Mesodermal cell (in vitro differentiated cells): ENCODE measurements at regions not wholly inside any gene's neighbourhood (a gene's known extent, or its start where the extent isn't known, plus 50 kb on each side); places are given as distances from the start of the nearest gene placed in this dataset.

ENCODE experiments used
- H3K27ac ChIP-seq: 2 replicates; pipeline ENCODE4 v1.7.0; 2013; ENCODE audit warnings: mild to moderate bottlenecking, low read depth, low read length, moderate library complexity; ENCODE audit not compliant: severe bottlenecking
- H3K36me3 ChIP-seq: 2 replicates; pipeline ENCODE4 v1.7.1; 2013; ENCODE audit warnings: mild to moderate bottlenecking, low read length, moderate library complexity; ENCODE audit not compliant: control insufficient read depth, insufficient read depth
- H3K4me1 ChIP-seq: one replicate; pipeline ENCODE4 v1.7.1; 2013; ENCODE audit warnings: mild to moderate bottlenecking, low read length; ENCODE audit not compliant: insufficient read depth, control insufficient read depth, poor library complexity, severe bottlenecking
- H3K4me3 ChIP-seq: 2 replicates; pipeline ENCODE4 v1.7.0; 2013; ENCODE audit warnings: low read length, control low read depth, mild to moderate bottlenecking; ENCODE audit not compliant: insufficient read depth, poor library complexity, severe bottlenecking; ENCODE audit errors: extremely low read depth
- H3K9me3 ChIP-seq: 2 replicates; pipeline ENCODE4 v1.7.1; 2013; ENCODE audit warnings: mild to moderate bottlenecking, low read length, moderate library complexity; ENCODE audit not compliant: control insufficient read depth
- WGBS, 2 experiments: methylation state at CpG; one replicate each; pipeline ENCODE4 v1.1.5; 2013; ENCODE audit warnings: missing lambda C conversion rate in 2 of 2; ENCODE audit not compliant: insufficient coverage in 2 of 2; 5-methylcytosine and 5-hydroxymethylcytosine counted together

DNA sequence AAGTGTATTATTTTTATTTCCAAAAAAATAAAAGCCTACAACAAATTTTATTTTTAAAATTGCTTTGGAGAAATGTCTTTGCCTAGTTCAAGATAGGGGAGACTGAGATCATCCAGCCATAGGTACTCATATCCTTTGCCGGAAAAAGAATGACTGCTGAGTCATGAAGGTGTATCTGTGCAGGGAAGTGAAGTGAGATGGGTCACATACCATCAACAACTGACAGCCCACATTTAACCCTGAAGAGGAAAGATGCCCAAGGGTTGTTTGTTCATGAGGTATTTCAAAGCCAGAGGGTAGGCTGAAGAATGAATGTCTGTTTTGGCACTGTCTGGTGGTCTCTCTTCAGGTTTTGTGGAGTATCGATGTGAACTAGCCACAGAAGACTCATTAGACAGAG, 106.7 kb upstream of the TTC29 start:
- Histone ChIP-seq H3K4me1 (no peaks in the 10 kb centered on the region), H3K9me3 (no peaks in the 10 kb centered on the region), H3K36me3 (no peaks in the 10 kb centered on the region), H3K27ac (no peak overlapping the region), H3K4me3 (no peak overlapping the region)
- WGBS, 2 experiments = 83 to 100% methylated on average over 1 of the region's 2 CpGs

DNA sequence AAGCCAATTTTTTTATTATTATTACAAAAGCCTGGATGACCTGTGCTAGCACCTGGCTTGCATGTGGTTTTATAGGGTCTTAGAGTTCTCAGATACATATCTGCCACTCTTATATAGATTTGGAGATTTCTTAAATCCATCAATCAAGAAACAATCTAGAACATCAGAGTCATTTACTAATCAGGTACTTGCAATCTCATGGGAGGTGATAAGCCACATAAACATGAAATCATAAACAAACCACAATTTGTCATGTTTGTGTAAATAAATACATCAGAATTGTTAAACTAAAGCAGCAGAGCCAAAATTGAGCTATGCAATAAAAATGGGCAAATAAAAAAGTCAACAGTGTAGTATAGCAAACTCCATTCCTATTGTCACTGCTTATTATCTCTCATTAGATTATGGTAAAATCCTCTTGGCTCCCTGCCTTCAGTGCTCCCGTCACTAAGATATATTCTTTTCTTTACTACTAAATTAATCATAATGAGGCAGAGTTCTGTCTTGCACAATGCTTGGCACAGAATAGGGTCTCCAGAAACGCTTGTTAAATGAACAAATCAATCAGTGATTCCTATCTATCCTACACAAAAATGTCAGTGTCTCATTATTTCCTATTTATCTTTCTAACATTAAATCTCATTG, 108.7 kb upstream of the TTC29 start:
- no peaks in the 10 kb centered on the region for H3K4me1 ChIP-seq
- no peaks in the 10 kb centered on the region for H3K36me3 ChIP-seq
- WGBS, 2 experiments = 80 to 90% methylated on average over 1 of the region's 2 CpGs
- no peak overlapping the region for H3K27ac ChIP-seq
- no peaks in the 10 kb centered on the region for H3K9me3 ChIP-seq
- no peak overlapping the region for H3K4me3 ChIP-seq

DNA sequence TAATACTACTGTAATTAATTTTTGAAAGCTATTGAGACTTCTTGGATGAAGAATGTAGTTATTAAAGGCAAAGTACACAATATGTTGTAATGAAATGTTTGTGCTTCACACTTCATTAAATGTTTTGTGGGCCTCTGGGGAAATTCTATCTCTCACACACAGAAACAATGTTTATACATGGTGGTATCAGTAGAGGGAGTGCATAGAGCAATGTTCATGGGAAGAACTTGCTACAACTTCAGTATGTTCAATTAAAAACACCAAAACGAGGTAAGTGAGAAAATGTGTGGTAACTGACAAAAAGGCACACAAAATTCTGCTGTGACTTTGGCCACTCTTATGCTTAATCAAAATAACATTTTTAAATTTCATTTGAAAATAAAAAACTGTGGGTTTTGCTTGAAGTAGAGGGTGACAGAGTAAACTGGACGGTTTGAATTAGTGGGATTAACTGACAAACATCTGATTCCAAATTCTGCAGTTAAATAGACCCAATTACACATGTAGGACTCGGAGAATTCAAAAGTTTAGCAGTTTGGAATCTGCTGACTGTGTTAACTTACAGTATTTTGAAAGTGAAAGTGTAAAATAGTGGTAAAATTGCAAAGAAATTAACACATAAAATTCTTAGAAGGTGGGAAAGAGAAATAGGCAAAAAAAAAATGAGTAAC, 111.4 kb upstream of the TTC29 start:
- H3K4me1 ChIP-seq = no peaks in the 10 kb centered on the region
- no peak overlapping the region for H3K4me3 ChIP-seq
- H3K9me3 ChIP-seq = no peaks in the 10 kb centered on the region
- WGBS, 2 experiments = no CpG with 5 or more reads among the region's 3 CpGs
- no peak overlapping the region for H3K27ac ChIP-seq
- no peaks in the 10 kb centered on the region for H3K36me3 ChIP-seq

DNA sequence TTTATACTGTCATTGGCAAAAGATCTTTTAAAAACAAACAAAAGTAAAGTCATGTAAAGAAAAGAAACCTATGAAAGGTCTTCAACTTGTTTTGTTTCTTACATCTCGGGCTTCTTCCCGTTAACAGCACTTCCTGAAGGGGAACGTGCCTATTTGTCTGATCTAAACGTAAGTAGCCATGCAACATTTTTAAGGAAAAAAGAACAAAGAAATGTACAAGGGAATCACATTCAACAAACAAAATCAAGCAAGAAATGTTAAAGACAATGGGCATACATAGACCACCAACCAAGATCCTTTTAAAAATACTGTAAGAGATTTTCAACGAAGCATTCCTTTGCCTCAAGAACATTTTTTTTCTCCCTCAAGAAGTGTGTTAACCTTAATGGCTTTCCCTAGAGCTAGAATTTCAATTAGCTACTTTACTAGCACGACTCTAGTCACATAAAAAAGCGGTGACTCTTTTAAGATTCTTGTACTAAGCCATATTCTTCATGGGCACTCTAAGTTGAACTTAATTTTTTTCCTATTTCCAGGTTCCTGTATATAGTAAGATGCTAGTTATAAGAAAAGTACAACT, 112.0 kb upstream of the TTC29 start:
- 44 to 52% methylated on average over 7 of the region's 7 CpGs for WGBS, 2 experiments
- Histone ChIP-seq H3K4me1 (no peaks in the 10 kb centered on the region), H3K9me3 (no peaks in the 10 kb centered on the region), H3K36me3 (no peaks in the 10 kb centered on the region), H3K4me3 (no peak overlapping the region), H3K27ac (no peak overlapping the region)

DNA sequence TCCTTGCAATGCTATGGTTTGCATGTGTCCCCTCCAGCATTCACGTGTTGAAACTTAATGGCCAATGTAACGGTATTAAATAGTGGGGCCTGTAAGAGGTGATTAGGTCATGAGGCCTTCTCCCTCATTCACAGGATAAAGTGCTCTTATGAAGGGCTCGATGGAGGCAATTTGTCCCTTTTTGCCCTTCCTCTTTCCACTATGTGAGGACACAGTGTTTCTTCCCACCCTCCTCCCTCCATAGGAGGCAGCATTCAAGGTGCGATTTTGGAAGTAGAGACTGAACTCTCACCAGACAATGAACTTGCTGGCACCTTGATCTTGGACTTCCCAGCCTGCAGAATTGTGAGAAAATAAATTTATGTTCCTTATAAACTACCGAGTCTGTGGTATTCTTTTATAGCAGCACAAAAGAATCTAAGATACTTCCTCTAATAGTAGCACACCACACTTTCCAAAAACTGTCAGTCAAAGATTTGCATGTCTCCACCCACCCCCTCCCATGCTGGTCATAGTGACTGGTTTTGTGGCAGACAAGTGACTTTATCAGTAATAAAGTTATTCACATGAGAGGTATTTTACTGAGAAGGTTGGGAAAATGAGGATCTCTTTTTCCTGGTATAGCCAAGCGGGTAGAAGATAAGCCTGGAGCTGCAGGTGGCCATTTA, 113.5 kb upstream of the TTC29 start:
- 83 to 100% methylated on average over 1 of the region's 6 CpGs for WGBS, 2 experiments
- H3K9me3 ChIP-seq = no peaks in the 10 kb centered on the region
- H3K36me3 ChIP-seq = no peaks in the 10 kb centered on the region
- no peak overlapping the region for H3K27ac ChIP-seq
- H3K4me3 ChIP-seq = no peak overlapping the region
- no peaks in the 10 kb centered on the region for H3K4me1 ChIP-seq

DNA sequence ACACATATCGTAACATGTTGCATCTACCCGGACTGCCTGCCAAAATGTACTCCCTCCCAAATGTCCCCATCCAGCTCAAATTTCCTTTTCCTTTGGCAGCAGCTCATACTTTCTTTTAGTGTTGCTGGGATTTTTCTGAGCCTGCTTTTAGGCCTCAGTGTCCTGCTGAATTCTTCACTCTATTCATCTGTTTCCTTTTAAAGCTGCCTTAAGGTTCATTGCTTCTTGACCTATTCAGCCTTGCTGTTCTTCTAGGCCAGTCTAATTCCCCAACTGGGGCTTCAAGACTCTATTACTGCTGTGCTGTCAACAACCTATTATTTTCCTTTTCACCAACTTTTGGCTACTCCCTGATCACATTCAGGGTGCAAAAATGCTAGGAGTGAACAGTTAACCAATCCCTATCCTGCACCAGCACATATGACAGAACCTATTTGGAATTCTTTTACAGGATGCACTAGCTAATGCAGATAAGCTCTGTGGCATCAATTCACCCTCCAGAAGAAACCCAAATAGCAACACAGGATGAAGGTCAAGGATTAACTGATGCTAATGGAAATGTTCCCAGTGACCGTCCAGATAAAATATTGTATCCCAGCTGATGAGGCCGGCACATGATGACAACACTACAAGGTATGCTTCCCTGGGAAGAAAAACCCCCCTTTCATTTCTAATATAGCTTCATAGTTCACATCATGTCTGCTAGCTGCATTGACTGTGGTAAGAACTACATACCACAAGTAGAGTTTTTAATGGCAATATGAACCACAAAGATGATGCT, 114.7 kb upstream of the TTC29 start:
- no peaks in the 10 kb centered on the region for H3K9me3 ChIP-seq
- H3K4me1 ChIP-seq = no peaks in the 10 kb centered on the region
- no peaks in the 10 kb centered on the region for H3K36me3 ChIP-seq
- 83 to 97% methylated on average over 2 to 3 of the region's 4 CpGs for WGBS, 2 experiments
- H3K4me3 ChIP-seq = no peak overlapping the region
- H3K27ac ChIP-seq = no peak overlapping the region

DNA sequence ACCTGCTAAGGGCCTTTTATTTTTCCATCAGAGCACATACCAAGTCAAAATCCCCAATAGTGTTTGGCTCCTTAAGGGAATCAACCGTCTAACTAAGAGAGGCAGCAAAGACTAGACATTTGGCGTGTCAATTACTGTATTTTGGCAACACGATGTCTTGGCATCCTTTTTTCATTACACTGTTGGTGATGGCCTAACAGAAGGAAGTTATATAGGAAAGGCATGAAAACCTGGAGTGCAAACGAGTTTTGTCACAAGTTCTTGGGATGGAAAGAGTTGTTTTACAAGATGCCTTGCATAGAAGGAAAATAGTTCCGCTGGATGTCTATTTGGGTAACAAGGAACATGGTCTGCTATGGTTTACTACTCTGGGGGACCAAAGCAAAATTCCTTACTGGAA, 119.2 kb upstream of the TTC29 start:
- Histone ChIP-seq H3K36me3 (no peaks in the 10 kb centered on the region), H3K9me3 (no peaks in the 10 kb centered on the region), H3K4me3 (no peak overlapping the region), H3K4me1 (no peaks in the 10 kb centered on the region), H3K27ac (no peak overlapping the region)
- 89 to 93% methylated on average over 5 of the region's 5 CpGs for WGBS, 2 experiments

DNA sequence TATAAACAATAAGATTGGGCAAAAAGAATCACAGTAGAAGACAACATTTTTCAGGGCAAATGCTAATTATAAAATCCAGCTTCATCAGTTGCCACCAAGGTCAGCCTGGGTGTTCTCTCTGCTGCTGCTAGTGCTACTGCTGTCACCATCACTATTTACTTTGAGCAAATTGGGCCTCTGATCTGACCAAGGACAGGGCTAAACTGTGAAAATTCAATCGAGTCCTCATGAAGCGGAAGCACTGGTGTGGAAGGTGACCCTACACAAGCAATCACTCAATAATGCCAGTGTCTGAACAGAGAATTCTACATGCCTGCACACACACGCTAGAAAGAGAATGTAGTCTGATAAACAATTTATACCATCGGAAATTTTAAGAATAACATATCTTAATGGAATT, 122.9 kb upstream of the TTC29 start:
- H3K9me3 ChIP-seq = peaks cover 4% of the 10 kb centered on the region
- no peaks in the 10 kb centered on the region for H3K4me1 ChIP-seq
- 64 to 89% methylated on average over 2 of the region's 4 CpGs for WGBS, 2 experiments
- no peak overlapping the region for H3K27ac ChIP-seq
- H3K4me3 ChIP-seq = no peak overlapping the region
- H3K36me3 ChIP-seq = no peaks in the 10 kb centered on the region

DNA sequence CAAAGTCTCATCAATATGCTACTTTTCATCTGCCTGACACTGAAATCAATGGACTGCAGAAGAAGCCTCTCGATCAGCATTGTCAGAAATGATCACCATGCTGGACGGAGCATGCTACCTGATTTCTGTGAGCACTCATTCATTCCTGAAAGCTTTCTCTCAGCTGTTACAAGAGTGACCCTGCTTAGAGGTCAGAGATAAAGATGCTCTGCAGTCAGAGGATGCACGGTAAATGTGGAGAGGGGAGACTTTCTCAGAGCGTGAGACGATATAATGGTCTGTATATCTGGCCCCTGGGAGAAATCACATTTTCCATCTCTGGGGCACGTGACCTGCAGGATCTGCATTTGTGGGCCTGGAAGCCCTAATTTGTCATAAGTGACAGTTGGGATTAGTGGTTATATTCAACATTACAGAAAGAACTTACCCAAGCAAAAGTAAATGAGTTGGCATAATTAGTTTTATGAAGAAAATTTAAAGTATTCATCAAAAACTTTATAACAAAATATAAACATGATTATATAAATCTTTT, 125.6 kb upstream of the TTC29 start:
- H3K9me3 ChIP-seq = peaks cover 4% of the 10 kb centered on the region
- no peaks in the 10 kb centered on the region for H3K4me1 ChIP-seq
- H3K4me3 ChIP-seq = no peak overlapping the region
- no peaks in the 10 kb centered on the region for H3K36me3 ChIP-seq
- WGBS, 2 experiments = 89 to 91% methylated on average over 2 to 5 of the region's 6 CpGs
- H3K27ac ChIP-seq = no peak overlapping the region

DNA sequence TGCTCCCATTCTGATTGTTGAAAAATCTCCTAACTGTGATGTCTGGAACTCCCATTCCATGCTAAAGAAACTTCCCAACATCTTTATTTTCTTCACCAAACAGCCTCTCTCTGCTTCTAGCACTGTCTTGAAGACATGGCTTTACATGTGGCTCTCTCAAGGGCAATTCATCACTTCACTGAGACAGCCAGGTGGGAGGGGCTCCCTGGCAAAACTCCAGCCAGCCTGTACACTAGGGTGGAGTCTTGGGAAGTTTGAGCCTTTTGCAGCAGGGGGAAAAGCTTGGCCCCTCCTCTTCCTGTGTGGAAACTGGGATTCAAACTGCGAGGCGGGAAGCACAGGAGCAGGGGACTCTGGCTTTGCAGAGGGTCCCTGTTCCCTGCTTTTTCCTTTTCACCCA, 130.5 kb upstream of the TTC29 start:
- Histone ChIP-seq H3K36me3 (no peaks in the 10 kb centered on the region), H3K4me3 (no peak overlapping the region)
- 100% methylated on average over 2 of the region's 2 CpGs; no CpG with 5 or more reads in 1 of the 2 experiments for WGBS, 2 experiments

More for the DNA sequence above, 130.5 kb upstream of the TTC29 start:
- Histone ChIP-seq H3K27ac (no peak overlapping the region), H3K9me3 (peaks cover 4% of the 10 kb centered on the region), H3K4me1 (no peaks in the 10 kb centered on the region)
